HL-60 (cell line): ENCODE measurements at regions not wholly inside any gene's neighbourhood (a gene's known extent, or its start where the extent isn't known, plus 50 kb on each side); places are given as distances from the start of the nearest gene placed in this dataset.

Experiments used
- CTCF ChIP-seq: IDR thresholded peaks from one replicate; pipeline ENCODE4 v1.5.1; 2011; ENCODE audit warnings: low read length, control low read depth, inconsistent platforms; ENCODE audit not compliant: insufficient read depth
- GABPA ChIP-seq: IDR thresholded peaks from 2 replicates; pipeline ENCODE4 v1.6.1; 2012; ENCODE audit warnings: low read depth
- POLR2AphosphoS5 ChIP-seq: IDR thresholded peaks from 2 replicates; pipeline ENCODE4 v1.6.1; 2012; ENCODE audit warnings: low read depth
- SPI1 ChIP-seq: IDR thresholded peaks from 2 replicates; pipeline ENCODE4 v1.6.1; 2012; ENCODE audit warnings: low read depth, mild to moderate bottlenecking, borderline replicate concordance
- TF ChIP-seq, protein P1 (sequence below): IDR thresholded peaks from 2 replicates; pipeline ENCODE4 v1.6.1; 2012; ENCODE audit warnings: low read depth; ENCODE audit not compliant: insufficient replicate concordance

GRCh38 chr10:29900865-29901264 is 158.5 kb downstream of the JCAD start:
- TF ChIP-seq CTCF (no peak), SPI1 (no peak), POLR2AphosphoS5 (no peak), GABPA (no peak)
- TF ChIP-seq, protein P1, sequence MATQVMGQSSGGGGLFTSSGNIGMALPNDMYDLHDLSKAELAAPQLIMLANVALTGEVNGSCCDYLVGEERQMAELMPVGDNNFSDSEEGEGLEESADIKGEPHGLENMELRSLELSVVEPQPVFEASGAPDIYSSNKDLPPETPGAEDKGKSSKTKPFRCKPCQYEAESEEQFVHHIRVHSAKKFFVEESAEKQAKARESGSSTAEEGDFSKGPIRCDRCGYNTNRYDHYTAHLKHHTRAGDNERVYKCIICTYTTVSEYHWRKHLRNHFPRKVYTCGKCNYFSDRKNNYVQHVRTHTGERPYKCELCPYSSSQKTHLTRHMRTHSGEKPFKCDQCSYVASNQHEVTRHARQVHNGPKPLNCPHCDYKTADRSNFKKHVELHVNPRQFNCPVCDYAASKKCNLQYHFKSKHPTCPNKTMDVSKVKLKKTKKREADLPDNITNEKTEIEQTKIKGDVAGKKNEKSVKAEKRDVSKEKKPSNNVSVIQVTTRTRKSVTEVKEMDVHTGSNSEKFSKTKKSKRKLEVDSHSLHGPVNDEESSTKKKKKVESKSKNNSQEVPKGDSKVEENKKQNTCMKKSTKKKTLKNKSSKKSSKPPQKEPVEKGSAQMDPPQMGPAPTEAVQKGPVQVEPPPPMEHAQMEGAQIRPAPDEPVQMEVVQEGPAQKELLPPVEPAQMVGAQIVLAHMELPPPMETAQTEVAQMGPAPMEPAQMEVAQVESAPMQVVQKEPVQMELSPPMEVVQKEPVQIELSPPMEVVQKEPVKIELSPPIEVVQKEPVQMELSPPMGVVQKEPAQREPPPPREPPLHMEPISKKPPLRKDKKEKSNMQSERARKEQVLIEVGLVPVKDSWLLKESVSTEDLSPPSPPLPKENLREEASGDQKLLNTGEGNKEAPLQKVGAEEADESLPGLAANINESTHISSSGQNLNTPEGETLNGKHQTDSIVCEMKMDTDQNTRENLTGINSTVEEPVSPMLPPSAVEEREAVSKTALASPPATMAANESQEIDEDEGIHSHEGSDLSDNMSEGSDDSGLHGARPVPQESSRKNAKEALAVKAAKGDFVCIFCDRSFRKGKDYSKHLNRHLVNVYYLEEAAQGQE = no peak
